HepG2 (cell line): ENCODE measurements at regions not wholly inside any gene's neighbourhood (a gene's known extent, or its start where the extent isn't known, plus 50 kb on each side); places are given as distances from the start of the nearest gene placed in this dataset.

Source experiments
- CREM ChIP-seq, 2 experiments: sonication (generic) in 1 of 2; formaldehyde crosslinking in 1 of 2; IDR thresholded peaks; 2 replicates each; pipeline versions ENCODE4 v1.4.0 to v1.6.1; 2016 to 2020; ENCODE audit warnings: antibody characterized with exemption in 1 of 2, mild to moderate bottlenecking in 1 of 2, missing genetic modification reagents in 1 of 2
- ESRRA ChIP-seq: sonication (generic); formaldehyde crosslinking; IDR thresholded peaks from 2 replicates; pipeline ENCODE4 v1.5.1; 2020; ENCODE audit warnings: mild to moderate bottlenecking, low read depth, missing genetic modification reagents
- GABPA ChIP-seq, 2 experiments: IDR thresholded peaks; 2 replicates each; pipeline ENCODE4 v1.6.1; 2011 to 2016; ENCODE audit warnings: low read depth in 2 of 2, low read length in 1 of 2, missing biosample characterization in 1 of 2, missing genetic modification characterization in 1 of 2
- HDAC6 ChIP-seq: fragments of 200-600 bp; sonication (generic); IDR thresholded peaks from 2 replicates; pipeline ENCODE4 v1.7.0; 2017; ENCODE audit warnings: mild to moderate bottlenecking, antibody characterized with exemption, low read length, low read depth
- NPAS2 ChIP-seq: sonication (generic); formaldehyde crosslinking; IDR thresholded peaks from 2 replicates; pipeline ENCODE4 v1.8.0; 2022; ENCODE audit warnings: mild to moderate bottlenecking, missing genetic modification reagents, borderline replicate concordance
- SIN3A ChIP-seq: IDR thresholded peaks from 2 replicates; pipeline ENCODE4 v1.6.1; 2011; ENCODE audit warnings: low read depth, mild to moderate bottlenecking, control low read depth, low read length, borderline replicate concordance
- TGIF2 ChIP-seq: IDR thresholded peaks from 2 replicates; pipeline ENCODE4 v1.6.1; 2016; ENCODE audit warnings: control low read depth, missing compliant biosample characterization
- ZNF12 ChIP-seq: sonication (generic); formaldehyde crosslinking; IDR thresholded peaks from 2 replicates; pipeline ENCODE4 v1.5.0; 2020; ENCODE audit warnings: missing genetic modification reagents
- ZNF274 ChIP-seq: sonication (generic); formaldehyde crosslinking; IDR thresholded peaks from 2 replicates; pipeline ENCODE4 v1.5.1; 2020; ENCODE audit warnings: mild to moderate bottlenecking, missing genetic modification reagents
- ZNF510 ChIP-seq: sonication (generic); formaldehyde crosslinking; IDR thresholded peaks from 2 replicates; pipeline ENCODE4 v1.4.0; 2020; ENCODE audit warnings: low read depth, mild to moderate bottlenecking, missing genetic modification reagents
- ZZZ3 ChIP-seq: sonication (generic); formaldehyde crosslinking; IDR thresholded peaks from 2 replicates; pipeline ENCODE4 v1.4.0; 2020; ENCODE audit warnings: missing genetic modification reagents, mild to moderate bottlenecking, borderline replicate concordance
- TF ChIP-seq, protein P1 (sequence below): IDR thresholded peaks from 2 replicates; pipeline ENCODE4 v1.6.1; 2016
- TF ChIP-seq, protein P2 (sequence below): sonication (generic); formaldehyde crosslinking; IDR thresholded peaks from 2 replicates; pipeline ENCODE4 v1.4.0; 2020; ENCODE audit warnings: missing genetic modification reagents
- TF ChIP-seq, protein P3 (sequence below), 2 experiments: IDR thresholded peaks; 2 replicates each; pipeline ENCODE4 v1.6.1; 2011 to 2012; ENCODE audit warnings: low read length in 2 of 2, borderline replicate concordance in 1 of 2, low read depth in 1 of 2, mild to moderate bottlenecking in 1 of 2, moderate library complexity in 1 of 2

DNA sequence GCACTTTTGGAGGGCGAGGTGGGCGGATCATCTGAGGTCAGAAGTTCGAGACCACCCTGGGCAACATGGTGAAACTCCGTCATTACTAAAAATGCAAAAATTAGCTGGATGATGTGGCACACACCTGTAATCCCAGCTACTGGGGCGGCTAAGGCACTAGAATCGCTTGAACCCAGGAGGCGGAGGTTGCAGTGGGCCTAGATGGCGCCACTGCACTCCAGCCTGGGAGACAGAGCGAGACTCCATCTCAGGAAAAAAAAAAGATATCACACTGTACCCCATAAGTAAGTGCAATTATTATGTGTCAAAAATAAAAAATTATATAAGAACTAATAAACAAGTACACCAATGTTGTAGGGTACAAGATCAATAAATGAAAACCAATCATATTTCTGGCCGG is 200.0 kb downstream of the CDRT15L2 start:
- no peak for TF ChIP-seq ESRRA (CRISPR knock-in tag)
- TF ChIP-seq HDAC6, result no peak
- TF ChIP-seq, protein P1, sequence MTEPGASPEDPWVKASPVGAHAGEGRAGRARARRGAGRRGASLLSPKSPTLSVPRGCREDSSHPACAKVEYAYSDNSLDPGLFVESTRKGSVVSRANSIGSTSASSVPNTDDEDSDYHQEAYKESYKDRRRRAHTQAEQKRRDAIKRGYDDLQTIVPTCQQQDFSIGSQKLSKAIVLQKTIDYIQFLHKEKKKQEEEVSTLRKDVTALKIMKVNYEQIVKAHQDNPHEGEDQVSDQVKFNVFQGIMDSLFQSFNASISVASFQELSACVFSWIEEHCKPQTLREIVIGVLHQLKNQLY (CRISPR knock-in tag), result no peak
- no peak for TF ChIP-seq TGIF2 (CRISPR knock-in tag)
- TF ChIP-seq, protein P2, sequence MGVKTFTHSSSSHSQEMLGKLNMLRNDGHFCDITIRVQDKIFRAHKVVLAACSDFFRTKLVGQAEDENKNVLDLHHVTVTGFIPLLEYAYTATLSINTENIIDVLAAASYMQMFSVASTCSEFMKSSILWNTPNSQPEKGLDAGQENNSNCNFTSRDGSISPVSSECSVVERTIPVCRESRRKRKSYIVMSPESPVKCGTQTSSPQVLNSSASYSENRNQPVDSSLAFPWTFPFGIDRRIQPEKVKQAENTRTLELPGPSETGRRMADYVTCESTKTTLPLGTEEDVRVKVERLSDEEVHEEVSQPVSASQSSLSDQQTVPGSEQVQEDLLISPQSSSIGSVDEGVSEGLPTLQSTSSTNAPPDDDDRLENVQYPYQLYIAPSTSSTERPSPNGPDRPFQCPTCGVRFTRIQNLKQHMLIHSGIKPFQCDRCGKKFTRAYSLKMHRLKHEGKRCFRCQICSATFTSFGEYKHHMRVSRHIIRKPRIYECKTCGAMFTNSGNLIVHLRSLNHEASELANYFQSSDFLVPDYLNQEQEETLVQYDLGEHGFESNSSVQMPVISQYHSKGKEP (CRISPR knock-in tag), result no peak
- TF ChIP-seq, protein P3, sequence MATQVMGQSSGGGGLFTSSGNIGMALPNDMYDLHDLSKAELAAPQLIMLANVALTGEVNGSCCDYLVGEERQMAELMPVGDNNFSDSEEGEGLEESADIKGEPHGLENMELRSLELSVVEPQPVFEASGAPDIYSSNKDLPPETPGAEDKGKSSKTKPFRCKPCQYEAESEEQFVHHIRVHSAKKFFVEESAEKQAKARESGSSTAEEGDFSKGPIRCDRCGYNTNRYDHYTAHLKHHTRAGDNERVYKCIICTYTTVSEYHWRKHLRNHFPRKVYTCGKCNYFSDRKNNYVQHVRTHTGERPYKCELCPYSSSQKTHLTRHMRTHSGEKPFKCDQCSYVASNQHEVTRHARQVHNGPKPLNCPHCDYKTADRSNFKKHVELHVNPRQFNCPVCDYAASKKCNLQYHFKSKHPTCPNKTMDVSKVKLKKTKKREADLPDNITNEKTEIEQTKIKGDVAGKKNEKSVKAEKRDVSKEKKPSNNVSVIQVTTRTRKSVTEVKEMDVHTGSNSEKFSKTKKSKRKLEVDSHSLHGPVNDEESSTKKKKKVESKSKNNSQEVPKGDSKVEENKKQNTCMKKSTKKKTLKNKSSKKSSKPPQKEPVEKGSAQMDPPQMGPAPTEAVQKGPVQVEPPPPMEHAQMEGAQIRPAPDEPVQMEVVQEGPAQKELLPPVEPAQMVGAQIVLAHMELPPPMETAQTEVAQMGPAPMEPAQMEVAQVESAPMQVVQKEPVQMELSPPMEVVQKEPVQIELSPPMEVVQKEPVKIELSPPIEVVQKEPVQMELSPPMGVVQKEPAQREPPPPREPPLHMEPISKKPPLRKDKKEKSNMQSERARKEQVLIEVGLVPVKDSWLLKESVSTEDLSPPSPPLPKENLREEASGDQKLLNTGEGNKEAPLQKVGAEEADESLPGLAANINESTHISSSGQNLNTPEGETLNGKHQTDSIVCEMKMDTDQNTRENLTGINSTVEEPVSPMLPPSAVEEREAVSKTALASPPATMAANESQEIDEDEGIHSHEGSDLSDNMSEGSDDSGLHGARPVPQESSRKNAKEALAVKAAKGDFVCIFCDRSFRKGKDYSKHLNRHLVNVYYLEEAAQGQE (IDR thresholded peaks at IDR 0.05; ENCODE audit: borderline replicate concordance in 1 of 2, low read depth in 1 of 2, low read length in 2 of 2), result no peak
- TF ChIP-seq ZZZ3, result no peak
- no peak for TF ChIP-seq ZNF510 (CRISPR knock-in tag)
- no peak for TF ChIP-seq GABPA (IDR thresholded peaks at IDR 0.05; ENCODE audit: low read depth, low read length)
- no peak for TF ChIP-seq GABPA (CRISPR knock-in tag; IDR thresholded peaks at IDR 0.05; ENCODE audit: low read depth)
- TF ChIP-seq CREM (IDR thresholded peaks at IDR 0.05), result no peak
- TF ChIP-seq CREM (CRISPR knock-in tag; IDR thresholded peaks at IDR 0.05), result no peak
- TF ChIP-seq NPAS2 (CRISPR knock-in tag), result no peak
- no peak for TF ChIP-seq SIN3A
- TF ChIP-seq ZNF274 (CRISPR knock-in tag), result no peak
- no peak for TF ChIP-seq ZNF12 (CRISPR knock-in tag)
